GM23338 (cell line): ENCODE measurements at regions not wholly inside any gene's neighbourhood (a gene's known extent, or its start where the extent isn't known, plus 50 kb on each side); places are given as distances from the start of the nearest gene placed in this dataset.

Experiments used
- CTCF ChIP-seq, 2 experiments: fragments of 200-600 bp in 1 of 2; sonication (generic) in 1 of 2; conservative IDR thresholded peaks; 2 replicates each; pipeline versions ENCODE4 v1.5.1 to v1.6.1; 2016 to 2017; ENCODE audit warnings: antibody characterized with exemption in 2 of 2, low read depth in 2 of 2, mild to moderate bottlenecking in 2 of 2, moderate library complexity in 1 of 2
- EZH2 ChIP-seq: fragments of 200-600 bp; sonication (generic); IDR thresholded peaks from one replicate; pipeline ENCODE4 v1.8.0; 2017; ENCODE audit warnings: antibody characterized with exemption, mild to moderate bottlenecking, low read depth; ENCODE audit not compliant: unreplicated experiment
- EZH2phosphoT487 ChIP-seq: fragments of 200-600 bp; sonication (generic); IDR thresholded peaks from one replicate; pipeline ENCODE4 v1.8.1; 2018; ENCODE audit warnings: antibody characterized with exemption; ENCODE audit not compliant: unreplicated experiment
- POLR2AphosphoS5 ChIP-seq: IDR thresholded peaks from 2 replicates; pipeline ENCODE4 v1.6.1; 2016; ENCODE audit warnings: antibody characterized with exemption, low read depth

GRCh38 chr4:180486342-180486741 lies 1756.9 kb upstream of the TENM3 start:
- TF ChIP-seq CTCF (conservative IDR thresholded peaks at IDR 0.05; ENCODE audit: low read depth in 2 of 2) (no peak), EZH2 (no peak), POLR2AphosphoS5 (no peak), EZH2phosphoT487 (no peak)
